ENCODE measurements at regions not wholly inside any gene's neighbourhood (a gene's known extent, or its start where the extent isn't known, plus 50 kb on each side); places are given as distances from the start of the nearest gene placed in this dataset.

- Histone ChIP-seq H3K27ac (ENCODE audit: low read depth, low read length) (no peak overlapping the region), H3K36me3 (ENCODE audit: control insufficient read depth in 5 of 5, insufficient read depth in 5 of 5, low read length in 5 of 5) (no peaks in the 10 kb centered on the region), H3K27me3 (ENCODE audit: control insufficient read depth in 5 of 5, insufficient read depth in 4 of 5, low read length in 5 of 5) (no peaks in the 10 kb centered on the region), H3K9me3 (ENCODE audit: control insufficient read depth in 5 of 5, low read length in 5 of 5) (no peaks in the 10 kb centered on the region), H3K9ac (ENCODE audit: low read length in 5 of 5) (no peak overlapping the region), H3K4me1 (ENCODE audit: control insufficient read depth in 5 of 5, insufficient read depth in 5 of 5, low read length in 5 of 5) (peaks cover 0 to 23% (median 13%) of the 10 kb centered on the region in 5 donors), H3K4me3 (ENCODE audit: low read depth in 1 of 5, low read length in 5 of 5) (no peak overlapping the region)
Measured at GRCh38 chr2:234292205-234292961, 204.5 kb downstream of the ARL4C start.

GRCh38 chr2:234291765-234292204, 205.1 kb downstream of the ARL4C start:
- H3K36me3 ChIP-seq (ENCODE audit: control insufficient read depth in 5 of 5, insufficient read depth in 5 of 5, low read length in 5 of 5), result no peaks in the 10 kb centered on the region
- no peaks in the 10 kb centered on the region for H3K27me3 ChIP-seq (ENCODE audit: control insufficient read depth in 5 of 5, insufficient read depth in 4 of 5, low read length in 5 of 5)
- no peak overlapping the region for H3K27ac ChIP-seq (ENCODE audit: low read depth, low read length)
- no peaks in the 10 kb centered on the region for H3K9me3 ChIP-seq (ENCODE audit: control insufficient read depth in 5 of 5, low read length in 5 of 5)
- H3K9ac ChIP-seq (ENCODE audit: low read length in 5 of 5), result no peak overlapping the region
- H3K4me3 ChIP-seq (ENCODE audit: low read depth in 1 of 5, low read length in 5 of 5), result no peak overlapping the region
- peaks cover 0 to 23% (median 13%) of the 10 kb centered on the region in 5 donors for H3K4me1 ChIP-seq (ENCODE audit: control insufficient read depth in 5 of 5, insufficient read depth in 5 of 5, low read length in 5 of 5)

GRCh38 chr2:234290671-234291070, 206.2 kb downstream of the ARL4C start:
- H3K9ac ChIP-seq (ENCODE audit: low read length in 5 of 5), result no peak overlapping the region
- peaks cover 0 to 23% (median 13%) of the 10 kb centered on the region in 5 donors for H3K4me1 ChIP-seq (ENCODE audit: control insufficient read depth in 5 of 5, insufficient read depth in 5 of 5, low read length in 5 of 5)
- H3K27ac ChIP-seq (ENCODE audit: low read depth, low read length), result no peak overlapping the region
- H3K27me3 ChIP-seq (ENCODE audit: control insufficient read depth in 5 of 5, insufficient read depth in 4 of 5, low read length in 5 of 5), result no peaks in the 10 kb centered on the region
- H3K36me3 ChIP-seq (ENCODE audit: control insufficient read depth in 5 of 5, insufficient read depth in 5 of 5, low read length in 5 of 5), result no peaks in the 10 kb centered on the region
- no peak overlapping the region for H3K4me3 ChIP-seq (ENCODE audit: low read depth in 1 of 5, low read length in 5 of 5)
- H3K9me3 ChIP-seq (ENCODE audit: control insufficient read depth in 5 of 5, low read length in 5 of 5), result no peaks in the 10 kb centered on the region

GRCh38 chr2:234289834-234290590, 206.9 kb downstream of the ARL4C start:
- no peak overlapping the region for H3K27ac ChIP-seq (ENCODE audit: low read depth, low read length)

GRCh38 chr2:234288974-234289455, 207.9 kb downstream of the ARL4C start:
- Histone ChIP-seq H3K9ac (ENCODE audit: low read length in 5 of 5) (no peak overlapping the region), H3K36me3 (ENCODE audit: control insufficient read depth in 5 of 5, insufficient read depth in 5 of 5, low read length in 5 of 5) (no peaks in the 10 kb centered on the region), H3K9me3 (ENCODE audit: control insufficient read depth in 5 of 5, low read length in 5 of 5) (no peaks in the 10 kb centered on the region), H3K4me1 (ENCODE audit: control insufficient read depth in 5 of 5, insufficient read depth in 5 of 5, low read length in 5 of 5) (peaks cover 0 to 23% (median 13%) of the 10 kb centered on the region in 5 donors), H3K4me3 (ENCODE audit: low read depth in 1 of 5, low read length in 5 of 5) (no peak overlapping the region), H3K27me3 (ENCODE audit: control insufficient read depth in 5 of 5, insufficient read depth in 4 of 5, low read length in 5 of 5) (peaks cover 0 to 3% (median 0%) of the 10 kb centered on the region in 5 donors), H3K27ac (ENCODE audit: low read depth, low read length) (no peak overlapping the region)

More at GRCh38 chr2:234289834-234290590, 206.9 kb downstream of the ARL4C start:
- no peak overlapping the region for H3K4me3 ChIP-seq (ENCODE audit: low read depth in 1 of 5, low read length in 5 of 5)
- H3K4me1 ChIP-seq (ENCODE audit: control insufficient read depth in 5 of 5, insufficient read depth in 5 of 5, low read length in 5 of 5), result peaks cover 0 to 23% (median 13%) of the 10 kb centered on the region in 5 donors
- peak overlapping the region in 1 of 5 donors; percentile 37 for H3K9ac ChIP-seq (ENCODE audit: low read length in 5 of 5)
- no peaks in the 10 kb centered on the region for H3K9me3 ChIP-seq (ENCODE audit: control insufficient read depth in 5 of 5, low read length in 5 of 5)
- no peaks in the 10 kb centered on the region for H3K27me3 ChIP-seq (ENCODE audit: control insufficient read depth in 5 of 5, insufficient read depth in 4 of 5, low read length in 5 of 5)
- H3K36me3 ChIP-seq (ENCODE audit: control insufficient read depth in 5 of 5, insufficient read depth in 5 of 5, low read length in 5 of 5), result no peaks in the 10 kb centered on the region

GRCh38 chr2:234287650-234288049, 209.2 kb downstream of the ARL4C start:
- Histone ChIP-seq H3K4me3 (ENCODE audit: low read depth in 1 of 5, low read length in 5 of 5) (no peak overlapping the region), H3K9me3 (ENCODE audit: control insufficient read depth in 5 of 5, low read length in 5 of 5) (no peaks in the 10 kb centered on the region), H3K9ac (ENCODE audit: low read length in 5 of 5) (no peak overlapping the region), H3K4me1 (ENCODE audit: control insufficient read depth in 5 of 5, insufficient read depth in 5 of 5, low read length in 5 of 5) (peaks cover 0 to 23% (median 13%) of the 10 kb centered on the region in 5 donors), H3K36me3 (ENCODE audit: control insufficient read depth in 5 of 5, insufficient read depth in 5 of 5, low read length in 5 of 5) (no peaks in the 10 kb centered on the region), H3K27me3 (ENCODE audit: control insufficient read depth in 5 of 5, insufficient read depth in 4 of 5, low read length in 5 of 5) (peaks cover 0 to 3% (median 0%) of the 10 kb centered on the region in 5 donors), H3K27ac (ENCODE audit: low read depth, low read length) (no peak overlapping the region)

GRCh38 chr2:234286956-234287355, 209.9 kb downstream of the ARL4C start:
- Histone ChIP-seq H3K27ac (ENCODE audit: low read depth, low read length) (no peak overlapping the region), H3K36me3 (ENCODE audit: control insufficient read depth in 5 of 5, insufficient read depth in 5 of 5, low read length in 5 of 5) (no peaks in the 10 kb centered on the region), H3K27me3 (ENCODE audit: control insufficient read depth in 5 of 5, insufficient read depth in 4 of 5, low read length in 5 of 5) (peaks cover 0 to 3% (median 0%) of the 10 kb centered on the region in 5 donors)

GRCh38 chr2:234286118-234286598, 210.7 kb downstream of the ARL4C start:
- H3K9ac ChIP-seq (ENCODE audit: low read length in 5 of 5), result no peak overlapping the region
- no peaks in the 10 kb centered on the region for H3K9me3 ChIP-seq (ENCODE audit: control insufficient read depth in 5 of 5, low read length in 5 of 5)
- peaks cover 0 to 3% (median 2%) of the 10 kb centered on the region in 5 donors for H3K27me3 ChIP-seq (ENCODE audit: control insufficient read depth in 5 of 5, insufficient read depth in 4 of 5, low read length in 5 of 5)
- H3K4me3 ChIP-seq (ENCODE audit: low read depth in 1 of 5, low read length in 5 of 5), result no peak overlapping the region
- peaks cover 0 to 8% (median 3%) of the 10 kb centered on the region in 5 donors for H3K4me1 ChIP-seq (ENCODE audit: control insufficient read depth in 5 of 5, insufficient read depth in 5 of 5, low read length in 5 of 5)
- no peak overlapping the region for H3K27ac ChIP-seq (ENCODE audit: low read depth, low read length)
- no peaks in the 10 kb centered on the region for H3K36me3 ChIP-seq (ENCODE audit: control insufficient read depth in 5 of 5, insufficient read depth in 5 of 5, low read length in 5 of 5)

More at GRCh38 chr2:234286956-234287355, 209.9 kb downstream of the ARL4C start:
- H3K9me3 ChIP-seq (ENCODE audit: control insufficient read depth in 5 of 5, low read length in 5 of 5), result no peaks in the 10 kb centered on the region
- H3K9ac ChIP-seq (ENCODE audit: low read length in 5 of 5), result no peak overlapping the region
- no peak overlapping the region for H3K4me3 ChIP-seq (ENCODE audit: low read depth in 1 of 5, low read length in 5 of 5)
- peaks cover 0 to 16% (median 8%) of the 10 kb centered on the region in 5 donors for H3K4me1 ChIP-seq (ENCODE audit: control insufficient read depth in 5 of 5, insufficient read depth in 5 of 5, low read length in 5 of 5)

GRCh38 chr2:234285541-234285940, 211.3 kb downstream of the ARL4C start:
- Histone ChIP-seq H3K4me1 (ENCODE audit: control insufficient read depth in 5 of 5, insufficient read depth in 5 of 5, low read length in 5 of 5) (peaks cover 0 to 6% (median 3%) of the 10 kb centered on the region in 5 donors), H3K36me3 (ENCODE audit: control insufficient read depth in 5 of 5, insufficient read depth in 5 of 5, low read length in 5 of 5) (no peaks in the 10 kb centered on the region), H3K9ac (ENCODE audit: low read length in 5 of 5) (no peak overlapping the region), H3K9me3 (ENCODE audit: control insufficient read depth in 5 of 5, low read length in 5 of 5) (no peaks in the 10 kb centered on the region), H3K4me3 (ENCODE audit: low read depth in 1 of 5, low read length in 5 of 5) (no peak overlapping the region), H3K27ac (ENCODE audit: low read depth, low read length) (no peak overlapping the region), H3K27me3 (ENCODE audit: control insufficient read depth in 5 of 5, insufficient read depth in 4 of 5, low read length in 5 of 5) (peaks cover 0 to 6% (median 3%) of the 10 kb centered on the region in 5 donors)

Measured in subcutaneous abdominal adipose tissue (tissue), 5 donors.